NCI-H146 treated with DMSO at 0.1 percent for 48 hours (cell line): ENCODE measurements at regions not wholly inside any gene's neighbourhood (a gene's known extent, or its start where the extent isn't known, plus 50 kb on each side); places are given as distances from the start of the nearest gene placed in this dataset.

Experiments
- DNase-seq: peaks from one replicate; lab custom pipeline; 2025; ENCODE audit not compliant: unreplicated experiment; lab: John Stamatoyannopoulos, UW

DNA sequence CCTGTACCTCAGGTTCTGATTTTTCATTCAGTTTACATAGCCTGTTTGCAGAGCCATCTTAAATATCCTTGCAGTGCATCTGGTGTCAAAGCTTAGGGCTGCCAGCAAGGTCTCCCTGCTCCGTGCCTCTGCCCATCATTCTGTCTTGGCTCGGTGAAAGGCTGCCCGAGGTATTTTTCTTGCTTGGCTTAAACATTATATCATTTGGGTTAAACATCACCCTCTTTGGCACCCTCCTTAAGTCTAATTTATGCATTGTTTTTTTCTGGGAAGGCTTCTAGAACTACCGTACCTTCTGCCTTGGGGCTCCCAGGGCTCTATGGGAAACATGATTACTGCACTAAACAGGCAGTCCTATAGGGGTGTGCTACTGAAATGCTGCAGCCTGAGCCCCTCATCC, 158.6 kb upstream of the CELF4 start:
- no peak for DNase-seq

DNA sequence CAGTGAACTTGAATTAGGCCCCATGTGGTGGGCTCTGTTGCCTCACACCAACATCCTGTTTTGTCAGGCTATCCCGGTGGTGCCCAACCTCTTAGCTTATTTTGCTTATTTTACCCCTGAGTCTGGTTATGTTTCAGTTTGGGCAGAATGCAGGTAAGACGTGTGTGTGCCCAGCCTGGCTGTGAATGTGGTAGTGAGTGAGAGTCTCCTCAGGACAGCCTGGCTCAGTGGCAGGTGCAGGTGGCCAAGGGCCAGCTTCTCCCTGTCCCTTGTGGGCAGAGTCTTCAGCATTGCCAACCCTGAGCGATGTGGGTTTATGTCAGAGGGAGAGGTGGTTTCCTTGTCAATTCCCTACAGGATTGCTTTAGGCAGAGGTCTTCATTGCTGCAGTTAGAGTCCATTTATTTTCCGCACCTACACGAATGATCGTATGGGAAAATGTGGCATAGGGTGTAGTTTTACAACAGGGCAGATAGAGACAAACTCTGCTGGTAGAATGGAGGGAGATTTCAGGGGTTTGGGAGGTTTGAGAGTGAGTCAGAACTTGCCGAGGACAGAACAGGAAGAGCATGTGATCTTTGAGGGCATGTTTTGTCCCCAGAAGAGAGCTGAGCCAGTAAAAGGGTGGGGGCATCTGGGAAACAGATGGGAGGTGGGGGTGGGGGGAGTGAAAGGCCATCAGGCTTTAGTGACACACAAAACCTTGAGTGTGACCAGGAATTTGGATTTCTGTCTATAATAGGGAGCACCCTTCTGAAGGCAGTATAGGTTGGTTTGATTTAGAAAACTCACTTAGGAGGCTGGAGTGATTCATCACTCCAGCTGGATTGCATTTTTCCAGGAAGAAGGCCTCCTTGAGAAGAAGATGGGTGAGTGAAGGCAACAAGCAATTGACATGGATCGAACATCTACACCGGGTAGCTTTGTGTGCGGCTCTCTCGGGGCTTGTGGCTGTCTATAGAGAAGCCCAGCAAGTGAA, 156.2 kb upstream of the CELF4 start:
- DNase-seq, result no peak

GRCh38 chr18:37720663-37721062, 155.1 kb upstream of the CELF4 start:
- no peak for DNase-seq

DNA sequence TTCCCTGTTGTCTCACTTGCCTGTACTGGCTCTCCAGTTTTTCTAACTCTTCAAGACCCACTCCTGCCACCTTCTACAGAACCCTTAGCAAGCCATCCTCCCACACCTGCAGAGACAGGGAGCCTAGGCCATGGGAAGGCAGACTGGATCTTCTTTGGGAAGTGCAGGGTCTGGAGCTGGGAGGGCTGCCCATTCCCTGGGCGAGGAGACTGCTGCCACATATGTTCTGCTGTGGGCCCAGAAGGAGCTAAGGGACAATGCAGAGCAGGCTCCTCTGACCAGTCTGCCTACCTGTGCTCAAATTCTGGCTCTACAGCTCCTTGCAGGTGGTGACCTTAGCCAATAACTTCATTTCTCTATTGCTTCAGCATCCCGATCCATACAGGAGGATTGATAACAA, 152.1 kb upstream of the CELF4 start:
- DNase-seq, result no peak

GRCh38 chr18:37717098-37717497, 151.5 kb upstream of the CELF4 start:
- DNase-seq, result no peak

GRCh38 chr18:37716106-37716735, 150.6 kb upstream of the CELF4 start:
- DNase-seq, result no peak

DNA sequence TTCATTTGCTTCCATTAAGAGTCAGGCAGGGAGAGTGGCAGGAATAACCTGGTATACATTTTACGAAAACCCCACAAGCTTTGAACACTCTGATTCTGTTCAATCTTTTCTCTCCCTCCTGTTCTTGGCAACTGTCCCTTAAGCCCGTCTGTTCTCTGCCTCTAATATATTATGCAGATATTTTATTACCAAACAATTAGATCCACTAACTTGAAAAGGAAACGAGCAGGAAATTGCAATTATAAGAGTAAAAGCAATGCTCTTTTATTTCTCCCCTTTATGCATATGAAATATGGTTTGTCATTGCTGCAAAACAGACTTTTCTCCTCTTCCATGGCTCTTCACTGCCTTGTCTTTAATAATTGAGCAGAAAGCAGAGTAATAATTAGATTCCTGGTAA, 149.1 kb upstream of the CELF4 start:
- DNase-seq, result no peak

DNA sequence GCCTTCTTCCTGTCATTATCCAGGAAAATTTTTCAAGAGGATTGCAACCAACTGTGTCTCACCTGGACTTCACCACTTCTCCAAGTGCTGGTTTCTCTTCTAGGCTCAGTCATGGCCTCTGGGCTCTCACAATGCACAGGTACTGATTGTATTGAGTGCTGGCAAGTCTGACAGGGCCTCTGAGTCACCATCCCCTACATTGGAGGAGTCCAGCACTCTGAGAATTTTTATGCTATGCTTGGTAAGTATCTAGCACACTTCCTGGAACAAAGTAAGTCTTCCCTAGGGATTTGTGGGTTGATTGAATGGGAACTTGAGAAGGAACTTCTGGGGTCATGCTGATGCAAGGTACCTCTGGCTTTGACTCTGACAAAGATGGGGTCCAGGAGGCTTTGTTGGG, 147.2 kb upstream of the CELF4 start:
- no peak for DNase-seq

GRCh38 chr18:37711766-37712505, 146.3 kb upstream of the CELF4 start:
- no peak for DNase-seq

DNA sequence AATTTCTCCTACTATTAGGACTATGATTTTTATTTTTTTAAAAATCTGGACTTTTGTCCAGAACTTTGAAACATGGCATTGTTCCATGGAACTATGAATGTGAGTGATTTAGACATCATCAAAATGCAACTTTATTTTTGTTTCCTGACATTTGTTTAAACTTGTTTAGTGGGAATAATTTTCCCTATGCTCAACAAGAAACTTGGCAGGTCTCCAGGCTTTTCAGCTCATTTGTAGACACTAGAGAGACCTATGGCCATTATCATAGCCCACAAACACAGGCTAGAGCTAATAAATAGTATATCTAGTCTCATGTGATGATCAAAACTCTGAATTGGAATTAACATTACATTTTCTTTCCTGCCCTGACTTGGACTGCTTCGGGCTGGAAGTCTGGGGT, 145.1 kb upstream of the CELF4 start:
- no peak for DNase-seq

DNA sequence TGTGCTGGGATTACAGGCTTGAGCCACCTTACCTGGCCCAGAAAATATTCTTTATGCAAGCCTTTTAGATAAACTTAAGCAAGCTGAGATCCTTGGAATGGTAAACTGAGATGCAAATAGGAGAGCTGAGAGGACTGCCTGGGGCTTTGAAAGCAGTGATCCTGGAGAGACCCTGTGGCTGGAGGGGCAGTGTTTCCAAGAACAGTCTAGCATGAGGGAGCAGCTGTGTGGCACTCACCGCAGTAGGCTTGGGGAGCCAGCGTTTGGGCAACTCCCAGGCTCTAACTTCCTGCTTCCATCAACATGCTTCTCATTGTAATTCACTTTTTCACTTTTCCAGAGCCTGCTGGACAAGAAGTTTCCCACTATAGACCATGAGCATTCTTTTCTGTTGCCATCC, 144.1 kb upstream of the CELF4 start:
- DNase-seq, result no peak

GRCh38 chr18:37705016-37705415, 139.4 kb upstream of the CELF4 start:
- DNase-seq, result no peak

GRCh38 chr18:37702841-37703240, 137.2 kb upstream of the CELF4 start:
- no peak for DNase-seq

GRCh38 chr18:37701967-37702366, 136.4 kb upstream of the CELF4 start:
- no peak for DNase-seq

GRCh38 chr18:37698508-37699040, 133.0 kb upstream of the CELF4 start:
- DNase-seq, result no peak

- no peak for DNase-seq
Measured at GRCh38 chr18:37694516-37694915, 128.9 kb upstream of the CELF4 start.

DNA sequence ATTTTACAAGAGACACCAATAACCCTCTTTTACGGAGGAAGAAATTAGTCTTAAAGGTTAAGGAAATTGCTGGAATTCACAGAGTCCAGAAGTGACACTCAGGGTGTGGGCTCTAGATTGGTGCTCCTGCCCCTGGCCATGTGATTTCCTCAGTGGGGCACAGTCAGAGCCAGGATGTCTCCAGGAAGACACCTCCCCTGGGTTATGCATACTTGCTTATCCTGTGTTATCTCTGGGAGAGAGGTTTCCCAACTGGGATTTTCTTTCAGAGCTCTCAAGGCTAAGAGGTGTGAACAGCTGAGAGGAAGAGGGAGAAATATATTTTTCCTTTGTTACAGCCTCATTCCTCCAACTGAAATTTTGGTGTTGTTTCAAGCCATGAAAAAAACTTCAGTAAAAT, 125.6 kb upstream of the CELF4 start:
- no peak for DNase-seq

GRCh38 chr18:37689841-37690240, 124.2 kb upstream of the CELF4 start:
- no peak for DNase-seq

DNA sequence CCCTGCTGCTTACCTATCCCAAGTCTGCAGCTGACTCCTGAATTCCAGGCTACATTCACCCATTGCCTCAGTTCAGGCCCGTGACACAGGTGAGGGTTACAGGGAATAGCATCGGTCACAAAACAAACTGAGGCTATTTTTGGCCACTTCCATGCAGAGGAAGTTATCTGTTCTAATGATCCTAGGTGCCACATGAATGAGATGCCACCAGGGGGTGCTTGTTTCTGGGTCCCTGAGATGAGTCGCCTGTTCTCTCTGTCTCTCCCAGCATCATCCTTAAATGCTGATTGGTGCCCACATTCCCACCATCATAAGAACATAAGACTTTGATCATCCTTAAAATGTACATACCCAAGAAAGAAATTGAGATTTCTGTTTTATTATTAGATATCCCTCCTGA, 119.0 kb upstream of the CELF4 start:
- no peak for DNase-seq

DNA sequence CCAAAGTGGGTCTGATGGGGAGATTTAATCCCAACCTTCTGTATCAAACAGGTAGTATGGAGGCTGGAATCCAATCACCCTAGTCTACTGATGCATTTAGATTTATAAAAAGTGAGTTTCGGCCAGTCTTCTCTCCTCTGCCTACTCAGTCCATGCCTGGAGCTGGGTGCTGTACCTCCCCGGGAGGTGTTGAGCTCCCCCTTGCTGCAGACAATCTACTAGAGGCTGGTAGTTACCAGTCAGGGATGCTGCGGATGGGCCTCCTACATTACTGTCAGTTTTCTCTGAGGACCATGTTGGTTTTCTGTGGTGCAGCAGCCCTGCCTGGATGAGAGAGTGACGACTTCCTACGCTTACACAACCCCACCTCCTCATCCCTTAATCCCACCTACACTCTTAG, 118.6 kb upstream of the CELF4 start:
- no peak for DNase-seq

DNA sequence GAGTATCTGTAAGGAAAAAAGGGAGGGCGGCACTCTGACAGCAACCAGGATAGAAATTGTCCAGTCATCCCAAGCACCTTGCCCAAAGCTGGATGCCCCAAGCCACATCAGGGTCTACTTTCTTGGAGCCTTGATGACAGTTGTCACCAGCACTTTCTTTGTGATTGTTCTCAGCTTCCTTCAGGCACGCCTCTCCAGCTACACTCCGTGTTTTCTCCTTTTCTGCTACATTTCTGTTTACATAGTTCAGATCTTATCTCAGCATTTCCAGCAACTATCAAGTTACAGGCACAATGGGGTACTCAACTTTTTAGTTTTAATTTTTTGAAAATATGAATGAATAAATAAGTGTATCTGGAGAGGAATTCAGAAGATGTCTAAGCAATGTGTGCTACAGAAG, 115.3 kb upstream of the CELF4 start:
- DNase-seq, result no peak

- DNase-seq, result no peak
Measured at GRCh38 chr18:37676276-37676675, 110.7 kb upstream of the CELF4 start.
